Left ventricle myocardium superior (tissue), 1 donor: ENCODE measurements at regions not wholly inside any gene's neighbourhood (a gene's known extent, or its start where the extent isn't known, plus 50 kb on each side); places are given as distances from the start of the nearest gene placed in this dataset.

Experiments used
- ATAC-seq: fragments of 200-7000 bp; cut with Tn5 transposase; one replicate; pipeline ENCODE4 v1.9.1; 2020; ENCODE audit warnings: mild to moderate bottlenecking, moderate library complexity
- DNase-seq: peaks from one replicate; pipeline ENCODE4 v3.0.0-alpha.2; 2020
- intact Hi-C: fragments of 100-400 bp; cut with micrococcal nuclease; formaldehyde crosslinking; loops from one replicate; pipeline ENCODE4 v1.11.0; 2022
- donor health status: DM: no; HTN: yes; CAD: no; lungs with severe emphysema.

GRCh38 chr2:153133716-153134115 lies 344.8 kb downstream of the RPRM start:
- no peak for DNase-seq
- ATAC-seq = no peak
- intact Hi-C loops = no loop called here

- intact Hi-C loops = no loop called here
- ATAC-seq = no peak
These were observed 346.1 kb downstream of the RPRM start for GRCh38 chr2:153132418-153132817.

GRCh38 chr2:153115141-153115540 lies 363.4 kb downstream of the RPRM start:
- intact Hi-C loops = no loop called here
- DNase-seq (no peak), ATAC-seq (no peak)

More at GRCh38 chr2:153132418-153132817, 346.1 kb downstream of the RPRM start:
- no peak for DNase-seq

- DNase-seq = no peak
- intact Hi-C loops = no loop called here
These were observed 368.1 kb downstream of the RPRM start for GRCh38 chr2:153110486-153110885.

DNA sequence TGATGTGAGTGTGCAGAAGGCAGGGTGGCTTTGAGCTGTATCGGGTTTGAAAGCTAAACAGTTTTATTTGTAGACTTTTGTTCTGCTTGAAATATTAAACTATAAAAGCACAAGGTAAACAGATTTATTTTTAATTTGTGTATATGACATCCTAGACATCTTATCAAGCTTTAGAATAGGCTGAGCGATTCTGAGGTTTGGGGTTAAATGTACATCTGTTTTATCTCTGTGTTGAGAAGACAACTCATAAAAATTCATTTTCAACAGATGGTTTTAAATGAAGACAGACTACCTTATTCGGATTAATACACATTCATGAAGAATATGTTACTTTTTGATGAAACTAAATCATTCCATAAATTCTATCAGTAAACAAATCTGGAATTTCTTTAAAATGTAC lies 368.8 kb downstream of the RPRM start:
- DNase-seq (no peak), ATAC-seq (no peak)
- intact Hi-C loops = no loop called here

More at GRCh38 chr2:153110486-153110885, 368.1 kb downstream of the RPRM start:
- no peak for ATAC-seq

- no peak for DNase-seq
- intact Hi-C loops = no loop called here
- ATAC-seq = no peak
These were observed 371.6 kb downstream of the RPRM start for GRCh38 chr2:153106802-153107477.

- no peak for DNase-seq
- intact Hi-C loops = no loop called here
- no peak for ATAC-seq
These were observed 372.6 kb downstream of the RPRM start for GRCh38 chr2:153105829-153106578.

DNA sequence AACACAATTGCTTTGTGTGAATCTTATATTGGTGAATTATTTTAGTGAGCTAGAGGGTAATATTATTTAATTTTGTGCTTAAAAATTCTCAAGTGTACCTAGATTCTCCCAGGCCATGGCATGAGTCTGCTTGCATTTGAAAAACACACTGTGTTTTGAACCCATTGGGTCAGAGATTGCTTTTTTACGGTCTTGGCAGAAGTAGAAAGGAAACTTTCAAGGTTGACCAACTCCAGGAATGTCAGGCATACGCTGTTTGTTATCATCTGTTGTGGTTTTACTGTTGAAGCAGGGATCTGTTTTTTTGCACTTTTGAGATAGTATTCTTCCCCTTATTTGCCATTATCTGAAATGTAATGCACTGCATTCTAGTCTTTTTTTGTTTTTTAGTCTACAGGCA lies 377.4 kb downstream of the RPRM start:
- intact Hi-C loops = no loop called here
- ATAC-seq (no peak), DNase-seq (no peak)

DNA sequence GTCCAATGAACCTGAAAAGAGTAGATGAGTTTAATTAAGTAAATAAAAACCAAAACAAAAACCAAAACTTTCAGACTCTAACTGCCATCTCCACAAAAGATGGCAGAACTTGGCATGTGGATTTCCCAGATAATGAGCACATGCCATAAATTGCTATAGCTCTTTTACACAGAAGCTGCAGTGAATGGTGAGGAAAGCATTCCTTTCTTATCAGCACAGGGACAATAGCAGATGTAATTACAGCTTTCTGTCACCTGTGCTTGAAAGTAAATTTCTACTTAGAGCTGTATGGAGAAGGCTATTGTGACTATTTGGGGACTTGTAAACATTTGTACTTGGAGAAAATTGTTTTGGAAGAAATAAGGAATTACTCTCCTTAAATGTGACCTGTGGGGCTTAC lies 378.4 kb downstream of the RPRM start:
- intact Hi-C loops = no loop called here
- DNase-seq = no peak
- ATAC-seq = no peak

DNA sequence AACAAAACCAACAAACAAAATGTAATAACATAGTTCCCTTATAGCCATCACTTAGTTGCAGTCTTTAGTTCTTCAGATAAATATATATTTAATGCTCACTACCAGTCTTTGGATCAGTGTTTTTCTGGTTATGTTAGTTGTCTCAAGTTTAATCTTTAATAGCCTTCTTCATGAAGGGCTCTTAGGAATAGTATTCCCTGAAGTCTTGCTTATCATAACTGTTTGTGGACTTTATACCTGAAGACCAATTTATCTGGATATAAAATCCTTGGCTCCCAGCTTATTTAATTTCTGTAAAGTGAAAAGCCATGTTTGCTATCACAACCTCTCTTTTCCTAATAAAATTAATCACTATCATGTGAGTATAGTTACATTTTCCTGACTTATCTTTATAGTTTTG lies 379.7 kb downstream of the ARL6IP6 start:
- DNase-seq (no peak), ATAC-seq (no peak)
- intact Hi-C loops = no loop called here

- ATAC-seq (no peak), DNase-seq (no peak)
- intact Hi-C loops = no loop called here
These were observed 377.9 kb downstream of the ARL6IP6 start for GRCh38 chr2:153096272-153096671.

DNA sequence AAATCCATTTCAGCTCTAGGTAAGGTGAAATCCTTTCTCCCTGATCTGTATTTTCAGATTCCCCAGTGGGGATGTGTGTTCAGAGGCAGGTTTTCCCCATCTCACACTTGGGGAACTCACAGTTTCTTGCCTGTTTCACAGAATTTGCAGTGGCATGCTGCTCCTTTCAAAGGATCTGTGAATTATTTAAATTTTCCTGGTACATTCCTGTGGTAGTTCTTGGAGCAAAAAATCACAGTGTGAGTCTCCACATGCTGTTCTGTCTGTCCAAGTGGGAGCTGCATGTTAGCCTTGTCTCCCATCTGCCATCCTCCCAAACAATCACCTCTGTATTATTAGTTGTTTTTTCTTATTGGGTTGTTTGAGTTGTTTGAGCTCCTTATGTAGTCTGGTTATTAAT lies 372.9 kb downstream of the ARL6IP6 start:
- intact Hi-C loops = no loop called here
- DNase-seq (no peak), ATAC-seq (no peak)

- DNase-seq = no peak
- intact Hi-C loops = no loop called here
- no peak for ATAC-seq
These were observed 360.9 kb downstream of the ARL6IP6 start for GRCh38 chr2:153079315-153079714.

DNA sequence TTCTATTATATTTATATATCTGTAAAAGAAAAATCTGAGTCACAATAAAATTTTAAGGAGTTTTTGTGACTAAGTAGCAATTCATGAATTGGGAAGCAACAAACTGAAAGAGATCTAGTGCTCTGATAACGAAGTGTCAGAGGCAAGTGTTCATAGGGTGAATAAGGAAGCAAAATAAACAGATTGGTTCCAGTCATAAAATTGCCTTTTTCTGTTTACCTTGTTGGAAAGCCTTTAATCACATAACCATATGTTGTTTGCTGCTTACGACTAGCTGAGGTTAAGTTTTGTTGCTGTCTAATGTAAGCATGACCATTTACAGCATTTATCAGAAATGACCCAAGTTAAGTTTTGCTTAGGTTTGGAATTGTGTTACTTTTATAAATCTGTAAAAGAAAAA lies 358.9 kb downstream of the ARL6IP6 start:
- ATAC-seq (no peak), DNase-seq (no peak)
- intact Hi-C loops = no loop called here

DNA sequence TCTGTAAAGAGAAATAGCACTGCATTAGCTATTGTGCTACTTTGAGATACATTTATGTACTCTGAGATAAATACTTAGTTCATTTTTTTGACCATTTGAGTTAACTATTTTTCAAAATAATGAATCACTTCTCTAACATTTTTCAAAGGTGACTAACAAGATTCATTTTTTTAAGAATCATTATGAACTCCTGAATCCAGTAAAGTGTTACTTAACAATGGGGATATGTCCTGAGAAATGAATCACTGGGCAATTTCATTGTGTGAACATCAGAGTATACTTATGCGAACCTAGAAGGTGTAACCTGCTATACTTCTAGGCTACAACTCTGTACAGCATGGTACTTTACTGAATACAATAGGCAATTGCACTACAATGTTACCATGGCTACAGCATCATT lies 355.8 kb downstream of the ARL6IP6 start:
- intact Hi-C loops = no loop called here
- no peak for DNase-seq
- ATAC-seq = no peak

- ATAC-seq (no peak), DNase-seq (no peak)
- intact Hi-C loops = no loop called here
These were observed 354.4 kb downstream of the ARL6IP6 start for GRCh38 chr2:153072813-153073212.

DNA sequence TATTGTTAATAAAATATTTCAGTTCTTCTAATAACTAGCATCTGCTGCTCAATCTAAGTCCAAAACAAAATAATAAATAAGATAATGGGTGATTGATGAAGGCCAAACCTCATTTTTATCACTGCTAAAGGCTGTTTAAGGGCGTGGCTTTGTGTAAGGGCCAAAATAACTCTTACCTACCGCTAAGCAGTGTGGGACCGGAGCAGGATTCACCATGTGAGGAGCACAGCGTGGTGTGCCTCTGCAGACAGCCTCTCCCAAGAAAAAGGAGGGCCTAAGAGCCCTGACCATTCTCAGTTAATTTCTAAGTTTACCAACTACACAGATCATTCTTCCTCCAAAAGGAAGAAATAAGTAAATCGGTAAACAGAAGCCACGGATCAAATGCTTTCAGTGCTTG lies 353.7 kb downstream of the ARL6IP6 start:
- intact Hi-C loops = no loop called here
- no peak for ATAC-seq

GRCh38 chr2:153071090-153071489 lies 352.7 kb downstream of the ARL6IP6 start:
- intact Hi-C loops = no loop called here
- no peak for DNase-seq
- no peak for ATAC-seq

More for the DNA sequence above, 353.7 kb downstream of the ARL6IP6 start:
- DNase-seq = no peak

DNA sequence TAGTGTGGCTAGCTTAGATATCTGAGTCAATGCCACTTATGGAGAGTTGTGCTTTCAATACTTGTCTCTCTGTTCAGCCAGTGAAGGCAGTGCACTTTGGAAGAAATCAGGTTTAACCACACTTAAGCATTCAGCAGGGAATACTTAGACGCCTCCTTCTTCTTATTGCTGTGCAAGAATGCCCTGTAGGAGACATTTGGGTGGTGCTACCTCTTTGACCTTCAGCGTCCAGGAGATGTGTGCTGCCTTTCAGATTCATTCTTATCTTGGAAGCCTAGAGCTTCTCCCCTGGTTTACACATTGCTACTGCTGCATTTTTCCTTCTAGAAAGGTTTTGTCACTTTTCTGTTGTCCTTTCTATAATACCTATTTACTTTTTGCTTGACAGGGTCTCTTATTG lies 350.5 kb downstream of the ARL6IP6 start:
- DNase-seq (no peak), ATAC-seq (no peak)
- intact Hi-C loops = no loop called here

- intact Hi-C loops = no loop called here
- DNase-seq (no peak), ATAC-seq (no peak)
These were observed 349.6 kb downstream of the ARL6IP6 start for GRCh38 chr2:153068052-153068451.
